Adrenal gland (tissue), 5 donors: ENCODE measurements at regions not wholly inside any gene's neighbourhood (a gene's known extent, or its start where the extent isn't known, plus 50 kb on each side); places are given as distances from the start of the nearest gene placed in this dataset.

Experiments used
- CTCF ChIP-seq, 6 experiments: fragments of 450-650 bp in 4 of 6; fragments of 200-600 bp in 2 of 6; sonication (generic) in 1 of 6; IDR thresholded peaks; 1 replicate in 5 of 6; 2 replicates in 1 of 6; pipeline versions ENCODE4 v1.5.1 to v1.8.0; 2016 to 2021; ENCODE audit warnings: antibody characterized with exemption in 6 of 6, mild to moderate bottlenecking in 2 of 6, moderate library complexity in 1 of 6
- POLR2A ChIP-seq, 2 donors: fragments of 450-650 bp; IDR thresholded peaks; one replicate each; pipeline ENCODE4 v1.6.1; 2017; ENCODE audit warnings: antibody characterized with exemption in 2 of 2, mild to moderate bottlenecking in 2 of 2, moderate library complexity in 1 of 2
- donor health status: DM: no; HTN: no; CAD: no.

- no peak for TF ChIP-seq CTCF (IDR thresholded peaks at IDR 0.05)
- no peak for TF ChIP-seq POLR2A (IDR thresholded peaks at IDR 0.05)
Measured at GRCh38 chr7:136347488-136347887, 370.3 kb upstream of the MTPN start.
